ENCODE measurements at regions not wholly inside any gene's neighbourhood (a gene's known extent, or its start where the extent isn't known, plus 50 kb on each side); places are given as distances from the start of the nearest gene placed in this dataset.
"Not testable (repeated sequence)": the region's sequence is repeated elsewhere in the genome, so short reads cannot be mapped to it uniquely, and the experiment has no call there.

- TF ChIP-seq CTCF (IDR thresholded peaks at IDR 0.05; ENCODE audit: low read depth, low read length) (no peak), MAX (IDR thresholded peaks at IDR 0.05; ENCODE audit: low read depth, low read length) (no peak), MYC (IDR thresholded peaks at IDR 0.05; ENCODE audit: low read depth, low read length) (no peak), POLR2A (IDR thresholded peaks at IDR 0.05; ENCODE audit: extremely low read depth, insufficient read length) (no peak)
- no peak overlapping the region for H3K4me3 ChIP-seq (ENCODE audit: low read depth, low read length)
- no peak for DNase-seq (ENCODE audit: low read depth)
These were observed 1096.5 kb upstream of the TMEM132C start for GRCh38 chr12:127170226-127171180.

- DNase-seq (ENCODE audit: low read depth): no peak
- TF ChIP-seq MYC (IDR thresholded peaks at IDR 0.05; ENCODE audit: low read depth, low read length): no peak
- no peak for TF ChIP-seq POLR2A (IDR thresholded peaks at IDR 0.05; ENCODE audit: extremely low read depth, insufficient read length)
- no peak for TF ChIP-seq MAX (IDR thresholded peaks at IDR 0.05; ENCODE audit: low read depth, low read length)
- TF ChIP-seq CTCF (IDR thresholded peaks at IDR 0.05; ENCODE audit: low read depth, low read length): no peak
- H3K4me3 ChIP-seq (ENCODE audit: low read depth, low read length): no peak overlapping the region
These were observed 1094.1 kb upstream of the TMEM132C start for GRCh38 chr12:127172861-127173260.

GRCh38 chr12:127173971-127174370 lies 1093.0 kb upstream of the TMEM132C start:
- DNase-seq (ENCODE audit: low read depth): not testable (repeated sequence)

GRCh38 chr12:127174881-127175280 lies 1092.1 kb upstream of the TMEM132C start:
- H3K4me3 ChIP-seq (ENCODE audit: low read depth, low read length): no peak overlapping the region
- no peak for TF ChIP-seq MYC (IDR thresholded peaks at IDR 0.05; ENCODE audit: low read depth, low read length)
- no peak for TF ChIP-seq MAX (IDR thresholded peaks at IDR 0.05; ENCODE audit: low read depth, low read length)
- TF ChIP-seq POLR2A (IDR thresholded peaks at IDR 0.05; ENCODE audit: extremely low read depth, insufficient read length): no peak
- TF ChIP-seq CTCF (IDR thresholded peaks at IDR 0.05; ENCODE audit: low read depth, low read length): no peak
- DNase-seq (ENCODE audit: low read depth): no peak

More at GRCh38 chr12:127173971-127174370, 1093.0 kb upstream of the TMEM132C start:
- not testable (repeated sequence) for H3K4me3 ChIP-seq (ENCODE audit: low read depth, low read length)

- no peak for DNase-seq (ENCODE audit: low read depth)
- H3K4me3 ChIP-seq (ENCODE audit: low read depth, low read length): no peak overlapping the region
- TF ChIP-seq MAX (IDR thresholded peaks at IDR 0.05; ENCODE audit: low read depth, low read length) (no peak), CTCF (IDR thresholded peaks at IDR 0.05; ENCODE audit: low read depth, low read length) (no peak), MYC (IDR thresholded peaks at IDR 0.05; ENCODE audit: low read depth, low read length) (no peak), POLR2A (IDR thresholded peaks at IDR 0.05; ENCODE audit: extremely low read depth, insufficient read length) (no peak)
These were observed 1091.6 kb upstream of the TMEM132C start for GRCh38 chr12:127175361-127175760.

- no peak for TF ChIP-seq POLR2A (IDR thresholded peaks at IDR 0.05; ENCODE audit: extremely low read depth, insufficient read length)
- TF ChIP-seq CTCF (IDR thresholded peaks at IDR 0.05; ENCODE audit: low read depth, low read length): no peak
- no peak for TF ChIP-seq MAX (IDR thresholded peaks at IDR 0.05; ENCODE audit: low read depth, low read length)
- TF ChIP-seq MYC (IDR thresholded peaks at IDR 0.05; ENCODE audit: low read depth, low read length): no peak
These were observed 1090.2 kb upstream of the TMEM132C start for GRCh38 chr12:127176804-127177203.

More at GRCh38 chr12:127176804-127177203, 1090.2 kb upstream of the TMEM132C start:
- DNase-seq (ENCODE audit: low read depth): no peak
- H3K4me3 ChIP-seq (ENCODE audit: low read depth, low read length): no peak overlapping the region
